OCI-LY3 (cell line): ENCODE measurements at regions not wholly inside any gene's neighbourhood (a gene's known extent, or its start where the extent isn't known, plus 50 kb on each side); places are given as distances from the start of the nearest gene placed in this dataset.
"Not testable (repeated sequence)": the region's sequence is repeated elsewhere in the genome, so short reads cannot be mapped to it uniquely, and the experiment has no call there.

ENCODE experiments used
- H2AFZ ChIP-seq: fragments of 200-600, 300-600 bp; shearing (Covaris generic); 2 replicates; pipeline ENCODE4 v1.6.0; 2014; ENCODE audit warnings: antibody characterized with exemption, low read depth, low read length
- H3K27ac ChIP-seq: fragments of 200-600, 300-600 bp; sonication (generic); 2 replicates; pipeline ENCODE4 v1.5.1; 2014; ENCODE audit warnings: mild to moderate bottlenecking, low read length, moderate library complexity, mixed read lengths
- H3K27me3 ChIP-seq: fragments of 200-600, 300-600 bp; sonication (generic); 2 replicates; pipeline ENCODE4 v1.6.1; 2014; ENCODE audit warnings: low read depth, low read length, mixed read lengths
- H3K36me3 ChIP-seq: fragments of 200-600, 300-600 bp; sonication (generic); replicated peaks from 2 replicates; pipeline ENCODE3; 2014; ENCODE audit warnings: low read depth, low read length, mixed read lengths
- H3K4me1 ChIP-seq: fragments of 300-600, 200-600 bp; sonication (generic); 2 replicates; pipeline ENCODE4 v1.6.1; 2014; ENCODE audit warnings: low read length, mixed read lengths
- H3K4me2 ChIP-seq: fragments of 200-600, 300-600 bp; sonication (generic); 2 replicates; pipeline ENCODE4 v1.6.1; 2014; ENCODE audit warnings: low read length, mixed read lengths
- H3K4me3 ChIP-seq: fragments of 300-600, 200-600 bp; sonication (generic); 2 replicates; pipeline ENCODE4 v1.5.1; 2014; ENCODE audit warnings: antibody characterized with exemption, mild to moderate bottlenecking, low read length, moderate library complexity
- H3K79me2 ChIP-seq: fragments of 300-600, 200-600 bp; shearing (Covaris generic); 2 replicates; pipeline ENCODE4 v1.6.1; 2014; ENCODE audit warnings: mild to moderate bottlenecking, low read length, mixed read lengths
- H3K9ac ChIP-seq: fragments of 300-600, 200-600 bp; shearing (Covaris generic); 2 replicates; pipeline ENCODE4 v1.6.0; 2014; ENCODE audit warnings: mild to moderate bottlenecking, low read length, moderate library complexity
- H3K9me3 ChIP-seq: fragments of 200-600, 300-600 bp; shearing (Covaris generic); 2 replicates; pipeline ENCODE4 v1.6.1; 2014; ENCODE audit warnings: low read length, mixed read lengths; ENCODE audit not compliant: insufficient read depth
- H4K20me1 ChIP-seq: fragments of 200-600, 300-600 bp; sonication (generic); 2 replicates; pipeline ENCODE4 v1.6.1; 2016; ENCODE audit warnings: low read length, mixed read lengths; ENCODE audit not compliant: insufficient read depth
- CTCF ChIP-seq: fragments of 200-600, 300-600 bp; sonication (generic); IDR thresholded peaks from 2 replicates; pipeline ENCODE4 v1.5.1; 2014; ENCODE audit warnings: antibody characterized with exemption, low read length, low read depth
- EZH2phosphoT487 ChIP-seq: fragments of 200-600 bp; shearing (Covaris generic); IDR thresholded peaks from 2 replicates; pipeline ENCODE4 v1.6.1; 2018; ENCODE audit warnings: antibody characterized with exemption, mixed run types, low read depth

DNA sequence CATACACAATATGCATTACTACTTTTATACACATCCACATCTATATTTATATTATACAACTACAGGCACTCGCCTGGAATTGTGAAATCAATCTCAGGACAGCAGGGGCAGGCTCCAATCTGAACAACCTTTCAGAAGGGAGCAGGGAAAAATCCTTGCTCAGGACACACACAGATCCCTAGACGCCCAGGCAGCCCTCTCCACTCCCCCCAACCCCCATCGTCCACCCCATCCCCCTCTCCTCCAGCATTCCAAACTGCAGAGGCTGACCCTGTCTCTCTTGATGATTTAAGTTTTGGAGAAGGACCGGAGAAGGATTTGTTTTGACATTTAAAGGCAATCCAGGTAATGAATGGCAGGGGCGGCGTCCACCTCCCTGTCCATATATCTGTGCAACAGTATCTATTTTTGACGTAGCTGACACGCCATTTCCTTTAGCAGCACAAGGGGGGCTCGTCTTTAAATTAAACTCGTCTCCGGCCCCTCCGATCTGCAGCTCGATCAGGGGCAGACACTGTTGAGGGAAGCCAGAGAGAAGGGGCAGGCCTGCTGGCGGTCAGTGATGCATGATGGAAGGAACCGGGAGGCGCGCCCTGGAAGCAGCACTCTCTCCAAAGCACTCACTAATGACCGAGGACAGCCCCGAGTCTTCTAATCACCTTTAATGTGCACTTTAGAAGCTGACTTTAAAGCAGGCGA lies 95.0 kb upstream of the TBX5 start:
- no peak overlapping the region for H3K4me2 ChIP-seq
- TF ChIP-seq EZH2phosphoT487 (no peak), CTCF (no peak)
- H3K27ac ChIP-seq = no peak overlapping the region
- H3K9ac ChIP-seq = no peak overlapping the region
- no peaks in the 10 kb centered on the region for H3K36me3 ChIP-seq
- H3K79me2 ChIP-seq = no peaks in the 10 kb centered on the region
- H4K20me1 ChIP-seq = no peaks in the 10 kb centered on the region
- H2AFZ ChIP-seq = no peak overlapping the region
- peaks cover 4% of the 10 kb centered on the region; the same call in 1 of the 2 replicates for H3K27me3 ChIP-seq
- no peaks in the 10 kb centered on the region for H3K4me1 ChIP-seq
- H3K9me3 ChIP-seq = no peaks in the 10 kb centered on the region
- no peak overlapping the region for H3K4me3 ChIP-seq

GRCh38 chr12:114500131-114500530 lies 94.2 kb upstream of the TBX5 start:
- TF ChIP-seq EZH2phosphoT487 = no peak
- TF ChIP-seq CTCF = no peak
- Histone ChIP-seq H3K27me3 (peaks cover 4% of the 10 kb centered on the region; the same call in 1 of the 2 replicates), H3K4me3 (no peak overlapping the region), H3K79me2 (no peaks in the 10 kb centered on the region), H3K4me2 (no peak overlapping the region), H3K9ac (no peak overlapping the region), H3K36me3 (no peaks in the 10 kb centered on the region), H3K9me3 (no peaks in the 10 kb centered on the region), H4K20me1 (no peaks in the 10 kb centered on the region), H2AFZ (no peak overlapping the region), H3K4me1 (no peaks in the 10 kb centered on the region), H3K27ac (no peak overlapping the region)

- Histone ChIP-seq H3K36me3 (no peaks in the 10 kb centered on the region), H3K4me2 (no peak overlapping the region), H3K4me3 (no peak overlapping the region), H2AFZ (no peak overlapping the region), H3K9ac (no peak overlapping the region), H3K27ac (no peak overlapping the region), H3K4me1 (no peaks in the 10 kb centered on the region), H3K79me2 (no peaks in the 10 kb centered on the region), H4K20me1 (no peaks in the 10 kb centered on the region), H3K9me3 (no peaks in the 10 kb centered on the region), H3K27me3 (no peaks in the 10 kb centered on the region; the same call in 1 of the 2 replicates)
- TF ChIP-seq CTCF (no peak), EZH2phosphoT487 (no peak)
Measured at GRCh38 chr12:114499338-114499737, 93.4 kb upstream of the TBX5 start.

DNA sequence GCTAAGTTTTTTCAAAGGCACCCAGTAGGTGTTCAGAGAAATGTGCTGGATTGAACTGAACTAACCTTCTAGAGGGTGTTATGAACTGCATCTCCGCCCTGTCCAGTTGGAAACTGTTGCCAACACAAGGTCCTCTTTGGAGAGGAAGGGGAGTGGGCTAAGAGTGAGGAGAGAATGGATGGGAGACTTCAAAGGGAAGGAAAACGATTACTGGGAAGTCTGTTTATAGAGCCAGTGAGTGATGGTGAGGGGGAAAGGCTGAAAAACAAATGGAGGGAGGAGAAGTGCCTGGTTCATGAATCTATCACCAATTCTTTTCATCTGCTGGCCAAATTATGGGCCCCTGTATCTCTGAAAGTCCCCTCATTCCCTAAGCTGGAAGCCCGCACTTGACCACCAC lies 86.0 kb upstream of the TBX5 start:
- Histone ChIP-seq H4K20me1 (no peaks in the 10 kb centered on the region), H2AFZ (no peak overlapping the region), H3K4me2 (no peak overlapping the region), H3K27ac (no peak overlapping the region), H3K79me2 (no peaks in the 10 kb centered on the region), H3K36me3 (no peaks in the 10 kb centered on the region), H3K9me3 (no peaks in the 10 kb centered on the region), H3K4me3 (no peak overlapping the region), H3K9ac (no peak overlapping the region), H3K27me3 (peaks cover 3% of the 10 kb centered on the region; the same call in 1 of the 2 replicates), H3K4me1 (no peaks in the 10 kb centered on the region)
- TF ChIP-seq EZH2phosphoT487 (no peak), CTCF (no peak)

- H3K9me3 ChIP-seq, H3K36me3 ChIP-seq, H3K9ac ChIP-seq, H3K27ac ChIP-seq, H2AFZ ChIP-seq, H3K4me1 ChIP-seq, H3K27me3 ChIP-seq, H3K4me3 ChIP-seq, H3K79me2 ChIP-seq, H3K4me2 ChIP-seq, H4K20me1 ChIP-seq: not testable (repeated sequence)
Measured at GRCh38 chr12:114484822-114485459, 79.0 kb upstream of the TBX5 start.
